Hippocampal formation (tissue), 2 donors: ENCODE measurements at regions not wholly inside any gene's neighbourhood (a gene's known extent, or its start where the extent isn't known, plus 50 kb on each side); places are given as distances from the start of the nearest gene placed in this dataset.
A peak's percentile ranks its signal among the peaks of the same experiment; 100 is the strongest.

Experiments used
- DNase-seq, 2 donors: peaks; one replicate each; lab custom pipeline; 2025; lab: John Stamatoyannopoulos, UW

DNA sequence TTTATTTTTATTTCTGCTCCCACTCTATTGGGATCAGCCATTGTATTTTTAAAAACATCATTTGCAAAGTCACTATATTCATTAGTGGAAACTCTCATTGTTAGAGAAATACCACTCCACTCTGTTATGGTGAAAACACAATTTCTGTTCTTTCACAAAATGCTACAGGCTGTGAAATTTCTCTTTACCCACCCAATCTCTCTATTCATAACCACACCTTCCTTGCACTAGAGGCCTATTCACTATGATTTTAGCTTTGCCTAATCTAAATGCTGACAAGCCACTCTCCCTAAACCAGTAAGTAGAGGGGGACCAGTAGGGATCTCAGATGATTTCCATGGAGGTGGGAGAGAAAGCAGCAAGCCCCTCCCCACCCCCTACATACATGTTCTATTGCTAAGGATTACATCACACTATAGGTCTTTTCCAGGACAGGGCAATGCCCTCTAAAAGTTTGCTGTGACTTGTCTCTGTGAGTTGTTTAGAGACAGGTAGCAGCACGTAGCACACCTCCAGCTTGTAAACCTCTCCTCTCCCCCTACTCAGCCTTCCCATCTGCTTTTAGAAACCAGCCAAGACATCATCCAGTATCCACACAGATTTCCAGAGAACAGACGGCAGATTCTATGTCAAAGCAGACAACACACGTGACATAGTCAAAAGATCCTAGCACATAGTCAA, 58.3 kb upstream of the PPP1R3C start:
- no peak for DNase-seq

DNA sequence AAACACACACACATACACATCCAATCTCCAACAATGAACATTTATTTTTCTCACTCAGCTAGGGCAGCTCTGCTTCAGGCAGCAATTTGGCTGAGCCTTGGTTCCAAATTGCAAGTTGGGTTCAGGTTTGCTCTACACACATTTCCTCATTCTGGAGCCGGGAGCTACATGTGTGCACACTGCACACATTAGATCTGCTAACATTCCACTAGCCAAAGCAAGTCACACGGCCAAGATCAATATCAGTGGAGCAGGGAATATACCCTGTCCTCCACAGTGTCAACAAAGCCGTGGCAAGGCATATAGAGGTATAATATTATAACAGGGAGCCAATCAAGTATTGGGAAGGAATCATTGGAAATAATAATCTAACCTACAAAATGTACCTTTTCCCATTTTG, 57.5 kb upstream of the PPP1R3C start:
- DNase-seq: no peak

DNA sequence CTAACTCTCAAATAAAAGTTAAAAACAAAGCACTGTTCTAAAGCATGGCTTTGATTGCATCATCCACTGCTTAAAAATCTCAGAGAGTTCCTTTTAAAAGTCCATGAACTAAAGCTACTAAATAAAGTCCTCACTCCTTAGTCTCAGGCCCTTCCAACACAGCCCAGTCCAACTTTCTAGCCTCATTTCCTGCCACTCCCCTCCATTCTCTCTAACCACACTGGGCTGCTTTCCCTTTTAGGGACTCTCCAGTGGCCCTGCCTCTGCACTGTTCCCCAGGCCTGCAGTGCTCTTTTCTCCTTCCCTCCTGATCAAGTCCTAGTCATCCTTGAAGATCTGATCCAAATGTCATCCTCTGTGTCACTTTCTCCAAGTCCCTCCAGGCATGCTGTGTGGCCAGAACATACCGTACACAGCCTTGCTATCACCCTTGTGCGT, 56.9 kb upstream of the PPP1R3C start:
- DNase-seq: peak in 1 of 2 donors; percentile 17

DNA sequence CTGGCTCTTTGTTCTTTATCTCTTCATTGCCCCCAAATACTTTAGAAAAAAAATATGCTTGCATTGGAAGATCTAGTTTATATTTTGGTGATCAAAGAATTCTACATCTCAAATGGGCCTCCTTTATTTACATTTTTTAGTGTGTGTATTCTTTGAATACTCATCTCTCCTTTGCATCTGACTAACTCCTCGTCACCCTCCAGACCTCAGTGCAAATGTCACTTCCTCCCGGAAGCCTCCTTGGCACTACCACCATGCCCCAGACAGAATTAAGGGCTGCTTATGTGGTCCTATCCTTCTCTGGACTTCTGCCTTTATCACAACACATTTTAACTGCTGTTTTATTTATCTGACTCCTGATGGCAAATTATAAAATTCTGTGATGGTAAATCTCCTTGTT, 52.0 kb upstream of the PPP1R3C start:
- DNase-seq: no peak

DNA sequence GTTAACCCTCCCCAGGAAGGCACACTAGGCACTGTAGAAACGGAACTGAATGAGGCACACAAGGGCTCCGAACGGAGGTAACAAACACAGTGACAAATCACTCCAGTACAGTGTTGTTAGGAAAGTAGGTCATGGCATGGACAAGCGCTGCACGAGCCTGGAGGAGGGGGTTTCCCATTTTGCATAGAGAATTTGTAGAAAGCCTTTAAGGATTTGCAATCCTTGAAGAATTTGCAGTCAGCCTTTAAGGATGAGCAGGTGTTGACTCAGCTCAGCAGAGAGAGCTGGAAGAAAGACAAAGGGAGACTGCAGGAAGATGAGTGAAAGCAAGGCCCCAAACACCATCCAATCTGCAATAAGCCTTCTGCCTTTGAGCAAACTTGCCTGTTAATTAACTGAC, 51.1 kb upstream of the PPP1R3C start:
- no peak for DNase-seq

DNA sequence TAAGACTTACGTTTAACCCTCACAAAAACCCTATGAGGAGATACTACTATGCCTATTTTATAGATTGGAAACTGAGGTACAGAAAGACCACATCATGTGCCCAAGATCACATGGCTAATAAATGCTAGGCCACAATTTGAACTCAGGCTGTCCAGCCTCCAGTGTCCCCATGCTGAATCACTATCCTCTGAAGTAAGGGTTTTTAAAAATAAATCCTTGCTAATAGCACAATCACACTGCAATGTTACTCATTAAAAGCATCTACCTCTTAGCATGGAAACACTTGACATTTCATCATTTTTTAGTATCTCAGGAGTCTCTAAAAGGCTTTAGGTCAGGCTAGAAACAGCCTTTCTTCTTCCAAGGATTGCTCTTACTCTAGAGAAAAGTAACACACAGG, 50.0 kb upstream of the PPP1R3C start:
- DNase-seq: no peak
